SU-DHL-6 (cell line): ENCODE measurements at regions not wholly inside any gene's neighbourhood (a gene's known extent, or its start where the extent isn't known, plus 50 kb on each side); places are given as distances from the start of the nearest gene placed in this dataset.

Source experiments
- H2AFZ ChIP-seq: fragments of 200-600 bp; sonication (generic); 2 replicates; pipeline ENCODE4 v1.6.1; 2014; ENCODE audit warnings: low read depth, mild to moderate bottlenecking, moderate library complexity, mixed read lengths, antibody characterized with exemption, low read length; ENCODE audit not compliant: severe bottlenecking
- H3F3A ChIP-seq: fragments of 200-600 bp; shearing (Covaris generic); 2 replicates; pipeline ENCODE4 v1.6.0; 2016; ENCODE audit warnings: antibody characterized with exemption, mild to moderate bottlenecking; ENCODE audit not compliant: insufficient read depth
- H3K27ac ChIP-seq: fragments of 200-600 bp; sonication (generic); 2 replicates; pipeline ENCODE4 v1.5.1; 2016; ENCODE audit warnings: low read depth, mild to moderate bottlenecking, low read length, moderate library complexity, mixed read lengths
- H3K27me3 ChIP-seq: fragments of 200-600 bp; sonication (generic), shearing (Covaris generic); 2 replicates; pipeline ENCODE4 v1.6.0; 2014; ENCODE audit warnings: mild to moderate bottlenecking, low read length
- H3K36me3 ChIP-seq: fragments of 200-600 bp; sonication (generic); 2 replicates; pipeline ENCODE4 v1.6.1; 2014; ENCODE audit warnings: mild to moderate bottlenecking, low read length, mixed read lengths
- H3K4me2 ChIP-seq: fragments of 300-600, 200-600 bp; shearing (Covaris generic), sonication (generic); 2 replicates; pipeline ENCODE4 v1.6.0; 2014; ENCODE audit warnings: low read length, low read depth, mild to moderate bottlenecking; ENCODE audit not compliant: poor library complexity, severe bottlenecking
- H3K4me3 ChIP-seq: fragments of 200-600 bp; sonication (generic); 2 replicates; pipeline ENCODE4 v1.5.1; 2014; ENCODE audit warnings: antibody characterized with exemption, low read length, mild to moderate bottlenecking, mixed read lengths; ENCODE audit not compliant: insufficient read depth, poor library complexity, severe bottlenecking
- H3K79me2 ChIP-seq: fragments of 200-600 bp; sonication (generic); 2 replicates; pipeline ENCODE4 v1.6.1; 2014; ENCODE audit warnings: mild to moderate bottlenecking, low read length, moderate library complexity; ENCODE audit not compliant: insufficient read depth
- H3K9ac ChIP-seq: fragments of 200-600 bp; sonication (generic); 2 replicates; pipeline ENCODE4 v1.7.0; 2014; ENCODE audit warnings: mild to moderate bottlenecking, low read length
- H3K9me2 ChIP-seq: fragments of 200-600 bp; sonication (generic); replicated peaks from 2 replicates; pipeline ENCODE4 v1.6.1; 2014; ENCODE audit warnings: low read length; ENCODE audit not compliant: insufficient read depth
- H3K9me3 ChIP-seq: fragments of 200-600 bp; sonication (generic); 2 replicates; pipeline ENCODE4 v1.6.1; 2014; ENCODE audit warnings: low read length, mixed read lengths; ENCODE audit not compliant: insufficient read depth
- H4K20me1 ChIP-seq: fragments of 200-600 bp; sonication (generic); 2 replicates; pipeline ENCODE4 v1.6.1; 2014; ENCODE audit warnings: low read depth, mild to moderate bottlenecking, antibody characterized with exemption, low read length, moderate library complexity, mixed read lengths
- EZH2phosphoT487 ChIP-seq: fragments of 200-600 bp; sonication (generic), shearing (Covaris generic); conservative IDR thresholded peaks from 2 replicates; pipeline ENCODE4 v1.6.1; 2018; ENCODE audit warnings: mild to moderate bottlenecking, antibody characterized with exemption, low read length, moderate library complexity, mixed read lengths
- TF ChIP-seq, protein P1 (sequence below): fragments of 200-600 bp; sonication (generic); IDR thresholded peaks from one replicate; pipeline ENCODE4 v1.5.1; 2017; ENCODE audit warnings: antibody characterized with exemption, mild to moderate bottlenecking, low read length, moderate library complexity; ENCODE audit not compliant: insufficient read depth, poor library complexity, severe bottlenecking

DNA sequence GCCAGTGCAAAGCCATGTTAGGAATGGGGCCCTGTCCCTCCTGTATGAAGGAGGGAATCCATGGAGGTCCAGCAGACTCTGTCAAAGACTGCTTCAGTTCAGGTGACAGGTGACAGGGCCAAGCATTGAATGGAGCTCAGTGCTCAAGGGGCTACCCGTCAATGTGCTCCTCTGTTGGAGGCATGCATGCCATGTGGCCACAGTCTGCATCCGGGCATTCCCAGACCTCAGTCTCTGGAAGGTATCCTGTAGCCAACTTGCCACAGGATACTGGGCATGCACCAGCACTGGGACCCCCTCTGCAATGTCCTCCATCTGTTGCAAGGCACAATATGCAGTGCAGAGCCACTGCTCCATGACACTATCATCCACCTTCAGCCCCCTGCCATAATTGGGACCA, 136.1 kb upstream of the GATB start:
- no peaks in the 10 kb centered on the region for H3K36me3 ChIP-seq
- TF ChIP-seq, protein P1, sequence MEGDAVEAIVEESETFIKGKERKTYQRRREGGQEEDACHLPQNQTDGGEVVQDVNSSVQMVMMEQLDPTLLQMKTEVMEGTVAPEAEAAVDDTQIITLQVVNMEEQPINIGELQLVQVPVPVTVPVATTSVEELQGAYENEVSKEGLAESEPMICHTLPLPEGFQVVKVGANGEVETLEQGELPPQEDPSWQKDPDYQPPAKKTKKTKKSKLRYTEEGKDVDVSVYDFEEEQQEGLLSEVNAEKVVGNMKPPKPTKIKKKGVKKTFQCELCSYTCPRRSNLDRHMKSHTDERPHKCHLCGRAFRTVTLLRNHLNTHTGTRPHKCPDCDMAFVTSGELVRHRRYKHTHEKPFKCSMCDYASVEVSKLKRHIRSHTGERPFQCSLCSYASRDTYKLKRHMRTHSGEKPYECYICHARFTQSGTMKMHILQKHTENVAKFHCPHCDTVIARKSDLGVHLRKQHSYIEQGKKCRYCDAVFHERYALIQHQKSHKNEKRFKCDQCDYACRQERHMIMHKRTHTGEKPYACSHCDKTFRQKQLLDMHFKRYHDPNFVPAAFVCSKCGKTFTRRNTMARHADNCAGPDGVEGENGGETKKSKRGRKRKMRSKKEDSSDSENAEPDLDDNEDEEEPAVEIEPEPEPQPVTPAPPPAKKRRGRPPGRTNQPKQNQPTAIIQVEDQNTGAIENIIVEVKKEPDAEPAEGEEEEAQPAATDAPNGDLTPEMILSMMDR, result no peak
- no peak for TF ChIP-seq EZH2phosphoT487

DNA sequence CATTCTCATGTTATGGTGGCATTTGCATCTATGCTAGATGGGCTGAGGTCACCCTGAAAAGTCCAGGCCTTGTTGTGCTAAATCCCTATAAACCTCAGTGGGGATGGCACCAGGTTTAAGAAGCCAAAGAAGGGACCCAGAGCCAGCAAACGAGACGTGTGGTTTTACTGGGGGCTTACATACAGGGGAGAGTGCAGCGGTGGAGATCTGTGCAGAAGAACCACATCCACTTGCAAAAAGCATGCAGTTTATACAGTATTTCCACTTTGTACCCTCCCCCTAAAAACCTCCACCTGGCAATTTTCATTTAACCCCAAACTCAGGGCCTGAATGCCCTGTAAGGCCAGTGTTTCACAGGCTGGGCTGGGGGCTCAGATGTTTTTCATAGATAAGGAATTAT, 134.9 kb upstream of the GATB start:
- Histone ChIP-seq H3K4me2 (no peak overlapping the region), H2AFZ (no peak overlapping the region), H4K20me1 (no peaks in the 10 kb centered on the region), H3K27me3 (no peaks in the 10 kb centered on the region), H3K27ac (no peak overlapping the region), H3K9me2 (no peaks in the 10 kb centered on the region), H3K4me3 (no peak overlapping the region), H3K36me3 (no peaks in the 10 kb centered on the region), H3K9me3 (no peaks in the 10 kb centered on the region), H3F3A (no peaks in the 10 kb centered on the region), H3K9ac (no peak overlapping the region), H3K79me2 (no peaks in the 10 kb centered on the region)
- TF ChIP-seq, protein P1, result no peak
- TF ChIP-seq EZH2phosphoT487, result no peak

More for the DNA sequence above, 136.1 kb upstream of the GATB start:
- Histone ChIP-seq H4K20me1 (no peaks in the 10 kb centered on the region), H3K9me3 (no peaks in the 10 kb centered on the region), H3K27ac (no peak overlapping the region), H3K9me2 (no peaks in the 10 kb centered on the region), H3K4me3 (no peak overlapping the region), H3K79me2 (no peaks in the 10 kb centered on the region), H2AFZ (no peak overlapping the region), H3F3A (no peaks in the 10 kb centered on the region), H3K4me2 (no peak overlapping the region), H3K27me3 (no peaks in the 10 kb centered on the region), H3K9ac (no peak overlapping the region)

GRCh38 chr4:151894246-151894645, 133.4 kb upstream of the GATB start:
- H3K9me2 ChIP-seq, result no peaks in the 10 kb centered on the region
- H2AFZ ChIP-seq, result no peak overlapping the region
- no peak for TF ChIP-seq EZH2phosphoT487
- TF ChIP-seq, protein P1, result no peak
- no peak overlapping the region for H3K9ac ChIP-seq
- no peak overlapping the region for H3K27ac ChIP-seq
- H3F3A ChIP-seq, result no peaks in the 10 kb centered on the region
- H3K4me2 ChIP-seq, result no peak overlapping the region
- no peaks in the 10 kb centered on the region for H3K36me3 ChIP-seq
- no peak overlapping the region for H3K4me3 ChIP-seq
- no peaks in the 10 kb centered on the region for H3K9me3 ChIP-seq
- no peaks in the 10 kb centered on the region for H4K20me1 ChIP-seq
- no peaks in the 10 kb centered on the region for H3K27me3 ChIP-seq
- H3K79me2 ChIP-seq, result no peaks in the 10 kb centered on the region

- Histone ChIP-seq H3K79me2 (no peaks in the 10 kb centered on the region), H2AFZ (no peak overlapping the region), H3K4me2 (no peak overlapping the region), H3K9me3 (no peaks in the 10 kb centered on the region), H3K27me3 (no peaks in the 10 kb centered on the region), H3K36me3 (no peaks in the 10 kb centered on the region), H3F3A (no peaks in the 10 kb centered on the region), H4K20me1 (no peaks in the 10 kb centered on the region), H3K9me2 (no peaks in the 10 kb centered on the region), H3K4me3 (no peak overlapping the region), H3K9ac (no peak overlapping the region), H3K27ac (no peak overlapping the region)
- TF ChIP-seq, protein P1, result no peak
- no peak for TF ChIP-seq EZH2phosphoT487
Measured at GRCh38 chr4:151888367-151888866, 127.6 kb upstream of the GATB start.
